HG02642 (cell line): ENCODE measurements at regions not wholly inside any gene's neighbourhood (a gene's known extent, or its start where the extent isn't known, plus 50 kb on each side); places are given as distances from the start of the nearest gene placed in this dataset.
"Not testable (repeated sequence)": the region's sequence is repeated elsewhere in the genome, so short reads cannot be mapped to it uniquely, and the experiment has no call there.

Experiments used
- ATAC-seq: cut with Tn5 transposase; IDR thresholded peaks from one replicate; pipeline ENCODE4 v1.9.1; 2021; ENCODE audit warnings: mild to moderate bottlenecking; ENCODE audit not compliant: unreplicated experiment, poor library complexity

- no peak for ATAC-seq
Observed at GRCh38 chr17:56688151-56688550, 94.7 kb downstream of the NOG start.

DNA sequence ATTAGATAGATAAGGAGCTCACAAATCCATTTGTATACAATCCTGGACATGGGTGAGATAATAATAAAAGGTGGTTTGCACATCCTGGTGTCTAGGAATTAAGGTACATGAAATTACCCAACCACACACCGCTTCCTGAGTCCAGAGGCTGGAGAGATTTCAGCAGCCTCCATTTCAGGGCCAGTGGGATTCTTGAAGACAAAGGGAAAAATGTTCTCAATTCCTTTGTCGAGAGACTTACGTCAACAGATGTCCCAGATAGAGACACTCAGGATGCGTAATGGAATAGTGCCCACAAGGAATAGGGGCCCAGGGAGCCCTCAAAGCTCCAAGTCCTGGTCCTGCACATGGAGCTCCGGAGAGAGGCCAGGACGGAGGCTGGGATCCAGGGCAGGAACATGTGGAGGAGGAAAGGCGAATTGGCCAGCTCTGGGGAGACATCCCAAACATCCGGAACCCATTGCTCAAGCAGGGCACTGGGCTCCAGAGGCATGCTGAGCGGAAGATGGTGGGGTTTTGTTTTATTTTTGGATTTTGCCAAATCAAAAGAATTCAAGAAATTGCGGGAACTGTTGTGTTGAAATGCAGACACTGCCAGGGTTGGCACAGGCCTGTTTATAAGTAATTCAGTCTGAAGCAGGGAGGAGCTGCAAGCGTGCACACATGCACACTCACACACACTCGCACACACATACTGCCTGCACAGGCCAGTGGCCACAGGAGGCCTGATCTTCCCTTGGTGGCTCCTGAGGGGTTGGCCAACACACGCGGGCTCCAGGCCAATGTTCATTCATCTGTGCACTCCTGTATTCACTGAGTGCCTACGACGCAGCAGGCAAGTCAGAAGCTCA lies 97.2 kb downstream of the NOG start:
- ATAC-seq: no peak

DNA sequence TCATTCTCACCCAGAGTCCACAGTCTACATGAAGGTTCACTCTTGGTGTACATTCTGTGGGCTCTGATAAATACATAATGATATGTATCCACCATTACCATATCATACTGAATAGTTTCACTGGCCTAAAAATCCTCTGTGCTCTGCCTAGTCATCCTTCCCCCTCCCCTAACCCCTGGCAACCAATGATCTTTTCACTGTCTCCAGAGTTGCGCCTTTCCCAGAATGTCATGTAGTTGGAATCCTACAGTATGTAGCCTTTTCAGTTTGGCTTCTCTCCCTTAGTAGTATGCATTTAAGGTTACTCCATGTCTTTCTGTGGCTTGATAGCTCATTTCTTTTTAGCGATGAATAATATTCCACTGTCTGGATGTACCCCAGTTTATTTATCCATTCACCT lies 101.3 kb downstream of the NOG start:
- no peak for ATAC-seq

GRCh38 chr17:56697190-56697589 lies 103.7 kb downstream of the NOG start:
- no peak for ATAC-seq

DNA sequence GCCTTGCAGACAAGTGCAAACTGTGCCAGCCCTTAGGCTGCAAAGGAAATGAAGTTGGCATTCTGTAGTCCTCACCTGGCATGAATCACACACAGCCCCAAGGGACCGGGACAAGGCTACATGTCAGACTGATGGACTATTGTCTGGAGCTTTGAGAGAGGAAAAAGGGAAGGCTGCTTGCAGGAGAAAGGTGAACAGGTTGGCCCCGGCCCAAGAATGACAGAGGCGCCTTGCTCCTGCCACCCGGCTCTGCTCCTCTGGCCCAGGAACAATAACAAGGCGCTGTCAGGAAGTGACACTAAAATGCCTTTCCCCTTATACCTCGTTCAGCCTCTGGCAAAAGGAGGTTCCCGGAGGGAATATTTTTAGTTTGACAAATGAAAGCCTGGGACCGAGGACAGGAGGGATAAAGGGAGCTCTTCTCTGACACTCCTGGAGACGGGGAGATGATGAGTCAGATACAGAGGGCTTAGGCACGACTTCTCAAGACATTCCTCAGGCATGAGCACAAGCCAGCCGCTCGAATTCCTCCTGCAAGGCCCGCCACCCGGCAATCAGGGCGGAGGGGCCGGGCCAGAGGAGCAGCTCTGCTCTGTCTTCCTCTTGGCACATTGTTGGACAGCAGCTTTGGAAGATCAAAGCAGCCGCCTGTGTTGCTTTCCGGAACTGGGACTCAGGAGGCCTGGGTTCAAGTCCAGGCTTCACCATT lies 105.8 kb downstream of the NOG start:
- ATAC-seq: no peak

- ATAC-seq: no peak
Observed at GRCh38 chr17:56700919-56701420, 107.5 kb downstream of the NOG start.

DNA sequence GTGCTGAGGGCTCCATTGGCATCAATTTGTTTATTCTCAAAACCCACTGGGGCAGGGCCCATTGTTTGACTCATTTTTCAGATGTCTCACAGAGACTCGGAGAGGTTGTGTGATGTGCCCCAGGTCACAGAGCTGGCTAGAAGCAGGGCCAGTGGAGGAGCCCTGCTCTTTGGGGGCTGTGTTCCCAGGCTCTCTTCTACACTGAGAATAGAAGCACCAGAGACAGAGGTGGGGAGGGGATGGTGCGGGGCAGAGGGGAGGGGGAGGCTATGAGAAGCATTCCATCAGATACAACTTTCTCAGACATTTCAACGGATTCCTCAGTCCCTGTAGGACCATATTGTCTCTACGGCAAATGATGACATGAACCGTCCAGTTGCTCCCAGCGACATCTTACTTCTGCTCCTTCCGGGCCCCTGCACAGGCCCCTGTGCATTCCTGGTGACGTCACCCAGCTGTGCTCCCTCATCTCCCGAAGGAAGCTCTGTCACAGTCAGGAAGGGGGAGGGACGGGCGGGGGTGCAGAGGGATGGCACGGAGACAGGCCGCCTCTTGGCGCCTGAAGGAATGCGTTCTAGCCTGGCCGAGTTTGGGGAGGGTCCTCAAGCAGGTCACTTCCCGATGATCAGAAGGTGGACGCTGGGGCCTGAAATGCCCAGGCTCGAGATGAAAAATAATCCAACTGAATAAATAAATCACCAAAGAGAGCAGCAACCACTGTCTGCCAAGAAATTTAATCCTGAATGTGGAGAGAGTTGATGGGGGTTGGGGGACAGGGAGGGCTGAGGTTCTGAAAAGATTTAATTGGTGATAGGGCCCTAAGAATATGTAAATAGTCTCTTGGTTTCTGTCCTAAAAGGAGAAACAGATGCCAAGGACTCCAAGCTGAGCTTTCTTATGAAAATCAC lies 114.1 kb downstream of the NOG start:
- ATAC-seq: no peak

DNA sequence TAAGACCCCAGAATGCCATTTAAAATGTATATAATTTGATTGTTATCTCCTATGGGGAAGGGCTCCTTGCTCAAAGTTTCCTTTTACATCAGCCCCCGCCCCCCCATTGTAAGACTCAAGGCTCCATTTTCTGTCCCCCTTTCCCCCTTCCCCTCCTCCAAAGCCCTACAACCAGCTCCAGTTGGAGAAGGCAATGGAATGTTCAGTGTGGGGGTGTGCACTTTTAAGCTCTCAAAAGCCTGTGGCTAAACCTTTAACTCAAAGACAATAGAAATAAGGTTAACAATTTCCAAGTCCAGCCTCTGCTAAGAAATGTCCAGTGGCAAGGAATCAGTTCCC lies 114.7 kb downstream of the NOG start:
- no peak for ATAC-seq

GRCh38 chr17:56708670-56709410 lies 115.3 kb downstream of the NOG start:
- ATAC-seq: no peak

GRCh38 chr17:56710986-56711385 lies 117.5 kb downstream of the NOG start:
- ATAC-seq: no peak

GRCh38 chr17:56715613-56716357 lies 117.9 kb downstream of the C17orf67 start:
- peak; percentile 95 for ATAC-seq

DNA sequence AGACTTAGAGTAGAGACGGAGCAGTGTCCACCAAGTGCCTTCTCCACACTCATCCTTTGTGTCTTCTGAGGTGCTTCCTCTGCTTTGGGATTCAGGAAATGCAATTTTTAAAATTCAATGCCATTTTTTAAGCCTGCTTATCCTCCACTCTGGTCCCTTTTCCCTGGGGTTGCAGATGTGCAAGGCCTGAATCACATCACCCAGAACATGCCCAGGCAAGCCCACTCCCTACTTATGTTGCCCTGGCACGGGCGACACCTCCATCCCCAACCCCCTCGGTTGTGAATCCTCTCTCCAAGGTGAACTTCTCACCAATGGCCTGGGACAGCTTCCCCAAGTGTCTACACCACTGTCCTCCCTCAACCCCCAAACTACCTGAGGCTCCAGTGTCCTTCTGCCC lies 116.2 kb downstream of the C17orf67 start:
- no peak for ATAC-seq

GRCh38 chr17:56718515-56718914 lies 115.2 kb downstream of the C17orf67 start:
- no peak for ATAC-seq

- no peak for ATAC-seq
Observed at GRCh38 chr17:56723421-56723820, 110.3 kb downstream of the C17orf67 start.

DNA sequence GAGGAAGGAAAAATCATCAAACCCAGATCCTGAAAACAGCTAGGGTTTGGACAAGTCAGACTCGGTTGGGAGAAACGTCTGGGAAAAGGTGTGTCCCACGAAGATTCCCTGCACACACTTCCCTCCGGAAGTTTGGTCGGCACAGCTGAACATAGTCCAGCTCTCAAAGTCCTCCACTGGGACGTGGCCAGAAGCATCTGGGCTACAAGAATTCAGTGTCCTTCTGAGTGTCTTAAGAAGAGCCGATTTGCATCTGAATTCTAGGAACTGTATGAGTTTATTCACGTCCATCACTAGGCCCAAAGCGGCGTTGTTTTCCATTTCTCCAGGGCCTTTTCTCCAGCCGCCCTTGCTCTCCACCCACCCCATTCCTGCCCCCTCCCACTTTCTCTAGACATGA lies 109.1 kb downstream of the C17orf67 start:
- no peak for ATAC-seq

- no peak for ATAC-seq
Observed at GRCh38 chr17:56725144-56725543, 108.6 kb downstream of the C17orf67 start.

DNA sequence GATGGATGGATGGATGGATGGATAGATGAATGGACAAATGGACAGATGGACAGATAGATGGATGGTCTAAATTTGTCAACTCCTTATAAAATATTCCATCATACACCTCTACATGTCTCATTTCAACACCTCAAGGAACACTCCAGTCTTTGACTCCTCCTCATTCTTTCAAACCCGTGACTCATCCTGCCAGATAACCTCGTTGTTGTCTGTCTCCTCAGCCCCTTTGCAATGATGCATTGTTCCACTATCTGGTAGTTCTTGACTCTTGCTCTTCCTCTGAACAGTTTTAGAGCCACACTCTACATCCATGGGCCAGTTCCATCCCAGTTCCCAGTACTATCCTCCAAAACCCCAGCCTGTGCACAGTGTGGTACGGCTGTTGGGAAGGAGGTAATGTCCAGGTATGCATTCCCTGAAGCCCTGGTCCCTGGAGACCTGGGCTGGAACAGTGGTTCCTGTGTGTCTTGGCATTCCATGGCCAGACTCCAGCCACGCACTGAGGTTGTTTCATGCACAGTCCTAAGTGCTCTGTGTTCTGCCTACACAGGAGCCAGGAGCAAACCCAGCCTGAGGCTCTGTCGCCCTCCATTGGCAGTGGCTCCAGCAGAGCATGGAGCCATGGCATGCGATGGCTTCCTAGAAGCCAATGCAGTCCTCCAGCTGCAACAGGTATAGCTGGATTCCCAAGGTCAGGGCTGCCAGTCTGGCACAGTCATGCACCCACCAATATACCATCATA lies 105.7 kb downstream of the C17orf67 start:
- no peak for ATAC-seq

DNA sequence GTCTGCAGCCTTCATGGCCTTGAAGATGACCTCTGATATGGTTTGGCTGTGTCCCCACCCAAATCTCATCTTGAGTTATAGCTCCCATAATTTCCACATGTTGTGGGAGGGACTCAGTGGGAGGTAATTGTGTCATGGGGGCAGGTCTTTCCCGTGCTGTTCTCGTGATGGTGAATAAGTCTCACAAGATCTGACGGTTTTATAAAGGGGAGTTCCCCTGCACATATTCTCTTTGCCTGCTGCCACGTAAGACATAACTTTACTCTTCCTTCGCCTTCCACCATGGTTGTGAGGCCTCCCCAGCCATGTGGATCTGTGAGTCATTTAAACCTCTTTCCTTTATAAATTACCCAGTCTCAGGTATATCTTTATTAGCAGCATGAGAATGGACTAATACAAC lies 102.6 kb downstream of the C17orf67 start:
- ATAC-seq: not testable (repeated sequence)

- no peak for ATAC-seq
Observed at GRCh38 chr17:56733833-56734232, 99.9 kb downstream of the C17orf67 start.
